HCT116 (cell line): ENCODE measurements at regions not wholly inside any gene's neighbourhood (a gene's known extent, or its start where the extent isn't known, plus 50 kb on each side); places are given as distances from the start of the nearest gene placed in this dataset.

Experiments used
- ATAC-seq: fragments of 200-7000 bp; cut with Tn5 transposase; 2 replicates; pipeline ENCODE4 v1.9.1; 2020; ENCODE audit warnings: mild to moderate bottlenecking, moderate library complexity
- BruUV-seq: library from RNA; stranded (reverse); fragments of 400-500 nt; replicated peaks from 2 replicates; lab custom pipeline; 2021; lab: Mats Ljungman, UMichigan
- CTCF ChIA-PET: fragments of 300-600 bp; sonication (Branson Sonifier 250); formaldehyde crosslinking; loops from one replicate; lab custom pipeline; 2021; ENCODE audit warnings: antibody characterized with exemption; lab: Charles Lee
- POLR2A ChIA-PET: fragments of 300-600, 350-600 bp; sonication (Branson Sonifier 250); formaldehyde crosslinking; loops from one replicate; lab custom pipeline; 2021; ENCODE audit warnings: antibody characterized with exemption; lab: Charles Lee
- RAD21 ChIA-PET, 2 experiments: fragments of 300-600 bp; sonication (Branson Sonifier 250); formaldehyde crosslinking; loops; one replicate each; lab custom pipeline; 2023; ENCODE audit warnings: low total read pairs in 2 of 2; ENCODE audit not compliant: uncharacterized antibody in 2 of 2, unreplicated experiment in 2 of 2, low non-redundant PET in 1 of 2; lab: Charles Lee
- DNase-seq: peaks from one replicate; pipeline ENCODE4 v3.0.0-alpha.2; 2010; ENCODE audit warnings: low read depth, low spot score
- H2AFZ ChIP-seq: fragments of 200-600 bp; shearing (Covaris generic), sonication (generic); 2 replicates; pipeline ENCODE4 v1.6.1; 2017; ENCODE audit warnings: low read depth, mixed run types, mixed read lengths, antibody characterized with exemption, low read length; ENCODE audit not compliant: poor library complexity, severe bottlenecking
- H3K27ac ChIP-seq: 2 replicates; pipeline ENCODE4 v1.5.1; 2012; ENCODE audit warnings: low read depth, low read length
- H3K27me3 ChIP-seq: fragments of 200-600 bp; sonication (generic); 2 replicates; pipeline ENCODE4 v1.6.1; 2016; ENCODE audit warnings: mixed run types, low read length, mixed read lengths; ENCODE audit not compliant: insufficient read depth
- H3K36me3 ChIP-seq, 2 experiments: fragments of 200-500 bp in 1 of 2; fragments of 200-600 bp in 1 of 2; sonication (Bioruptor generic) in 1 of 2; sonication (generic) in 1 of 2; 2 replicates each; pipeline versions ENCODE4 v1.5.1 to v1.6.1; 2014 to 2016; ENCODE audit warnings: low read length in 2 of 2, inconsistent platforms in 1 of 2, mixed read lengths in 1 of 2, mixed run types in 1 of 2; ENCODE audit not compliant: insufficient read depth in 2 of 2, control insufficient read depth in 1 of 2
- H3K4me1 ChIP-seq, 2 experiments: fragments of 200-600 bp in 1 of 2; sonication (generic) in 1 of 2; 2 replicates each; pipeline versions ENCODE4 v1.5.1 to v1.6.1; 2012 to 2017; ENCODE audit warnings: low read length in 2 of 2, inconsistent platforms in 1 of 2, mild to moderate bottlenecking in 1 of 2, mixed read lengths in 1 of 2, mixed run types in 1 of 2, moderate library complexity in 1 of 2; ENCODE audit not compliant: insufficient read depth in 2 of 2, control insufficient read depth in 1 of 2
- H3K4me2 ChIP-seq: fragments of 200-600 bp; sonication (generic); 2 replicates; pipeline ENCODE4 v1.6.1; 2017; ENCODE audit warnings: mixed run types, low read length, mixed read lengths
- H3K4me3 ChIP-seq, 2 experiments: fragments of 200-600 bp in 1 of 2; sonication (generic) in 1 of 2; replicated peaks in 1 of 2; 2 replicates each; pipeline ENCODE4 v1.5.1; 2011 to 2016; ENCODE audit warnings: low read length in 2 of 2, control low read depth in 1 of 2, low read depth in 1 of 2, mild to moderate bottlenecking in 1 of 2, mixed read lengths in 1 of 2, mixed run types in 1 of 2
- H3K79me2 ChIP-seq: fragments of 200-600 bp; sonication (generic); 2 replicates; pipeline ENCODE4 v1.6.1; 2017; ENCODE audit warnings: mild to moderate bottlenecking, mixed run types, low read length, moderate library complexity, mixed read lengths; ENCODE audit not compliant: insufficient read depth
- H3K9ac ChIP-seq: fragments of 200-600 bp; sonication (generic); 2 replicates; pipeline ENCODE4 v1.6.1; 2016; ENCODE audit warnings: low read length, mixed read lengths
- H3K9me2 ChIP-seq: fragments of 200-600 bp; sonication (generic), shearing (Covaris generic); 2 replicates; pipeline ENCODE4 v1.6.1; 2017; ENCODE audit warnings: mixed run types, mild to moderate bottlenecking, moderate library complexity; ENCODE audit not compliant: insufficient read depth
- H3K9me3 ChIP-seq, 2 experiments: fragments of 200-500 bp in 1 of 2; fragments of 200-600 bp in 1 of 2; sonication (Bioruptor generic) in 1 of 2; sonication (generic) in 1 of 2; 2 replicates each; pipeline ENCODE4 v1.6.1; 2014 to 2017; ENCODE audit warnings: low read length in 2 of 2, mixed read lengths in 2 of 2, inconsistent platforms in 1 of 2, low read depth in 1 of 2, mild to moderate bottlenecking in 1 of 2, mixed run types in 1 of 2, moderate library complexity in 1 of 2; ENCODE audit not compliant: control insufficient read depth in 1 of 2, insufficient read depth in 1 of 2
- H4K20me1 ChIP-seq: fragments of 200-600 bp; sonication (generic), shearing (Covaris generic); 2 replicates; pipeline ENCODE4 v1.6.1; 2017; ENCODE audit warnings: mixed run types, mild to moderate bottlenecking, moderate library complexity; ENCODE audit not compliant: insufficient read depth
- ATF3 ChIP-seq: IDR thresholded peaks from 2 replicates; pipeline ENCODE4 v1.6.1; 2012
- CBX3 ChIP-seq: IDR thresholded peaks from 2 replicates; pipeline ENCODE4 v1.6.1; 2012; ENCODE audit warnings: low read depth
- CEBPB ChIP-seq: IDR thresholded peaks from 2 replicates; pipeline ENCODE4 v1.6.1; 2012; ENCODE audit warnings: low read depth
- CTCF ChIP-seq, 3 experiments: fragments of 200-600 bp in 1 of 3; sonication (generic) in 1 of 3; IDR thresholded peaks in 2 of 3; conservative IDR thresholded peaks in 1 of 3; 2 replicates each; pipeline ENCODE4 v1.5.1; 2012 to 2017; ENCODE audit warnings: low read depth in 2 of 3, low read length in 2 of 3, antibody characterized with exemption in 1 of 3, borderline replicate concordance in 1 of 3, control low read depth in 1 of 3, mild to moderate bottlenecking in 1 of 3, mixed read lengths in 1 of 3, mixed run types in 1 of 3, moderate library complexity in 1 of 3; ENCODE audit not compliant: insufficient read depth in 1 of 3
- ELF1 ChIP-seq: IDR thresholded peaks from 2 replicates; pipeline ENCODE4 v1.6.1; 2012; ENCODE audit warnings: low read depth, borderline replicate concordance
- EZH2 ChIP-seq: fragments of 200-600 bp; sonication (generic); IDR thresholded peaks from 2 replicates; pipeline ENCODE4 v1.6.1; 2017; ENCODE audit warnings: antibody characterized with exemption, mixed run types
- EZH2phosphoT487 ChIP-seq: fragments of 200-600 bp; IDR thresholded peaks from 2 replicates; pipeline ENCODE4 v1.6.1; 2018; ENCODE audit warnings: antibody characterized with exemption, borderline replicate concordance
- JUND ChIP-seq: IDR thresholded peaks from 2 replicates; pipeline ENCODE4 v1.6.1; 2012
- MAX ChIP-seq: IDR thresholded peaks from 2 replicates; pipeline ENCODE4 v1.6.1; 2012
- POLR2A ChIP-seq: IDR thresholded peaks from 2 replicates; pipeline ENCODE4 v1.7.0; 2011; ENCODE audit warnings: borderline replicate concordance; ENCODE audit not compliant: insufficient read depth, insufficient read length; ENCODE audit errors: extremely low read depth
- POLR2AphosphoS5 ChIP-seq: IDR thresholded peaks from 2 replicates; pipeline ENCODE4 v1.6.1; 2011; ENCODE audit warnings: mild to moderate bottlenecking, low read depth, low read length, moderate library complexity
- RAD21 ChIP-seq: IDR thresholded peaks from 2 replicates; pipeline ENCODE4 v1.6.1; 2012; ENCODE audit warnings: low read depth, mild to moderate bottlenecking
- SIN3A ChIP-seq: IDR thresholded peaks from 2 replicates; pipeline ENCODE4 v1.6.1; 2012; ENCODE audit warnings: low read depth
- SP1 ChIP-seq: IDR thresholded peaks from 2 replicates; pipeline ENCODE4 v1.6.1; 2012; ENCODE audit warnings: low read depth
- SRF ChIP-seq: IDR thresholded peaks from 2 replicates; pipeline ENCODE4 v1.6.1; 2012; ENCODE audit warnings: low read depth
- TCF7L2 ChIP-seq: IDR thresholded peaks from 2 replicates; pipeline ENCODE4 v1.7.0; 2011; ENCODE audit warnings: borderline replicate concordance, inconsistent platforms; ENCODE audit not compliant: insufficient read depth, insufficient read length; ENCODE audit errors: extremely low read depth
- YY1 ChIP-seq: IDR thresholded peaks from 2 replicates; pipeline ENCODE4 v1.6.1; 2011; ENCODE audit warnings: low read length, low read depth, moderate library complexity, mild to moderate bottlenecking; ENCODE audit not compliant: insufficient replicate concordance; ENCODE audit errors: extremely low read depth
- ZFX ChIP-seq: fragments of 450-650 bp; IDR thresholded peaks from 2 replicates; pipeline ENCODE4 v1.6.1; 2017
- intact Hi-C: fragments of 100-400 bp; cut with micrococcal nuclease; formaldehyde crosslinking; loops from 2 replicates; pipeline ENCODE4 v1.10.0; 2022

GRCh38 chr12:30422844-30423243, 272.8 kb downstream of the IPO8 start:
- no peak overlapping the region for H3K4me3 ChIP-seq
- no peak overlapping the region for H2AFZ ChIP-seq
- no peak overlapping the region for H3K27ac ChIP-seq
- H3K4me1 ChIP-seq = peaks cover 0 to 13% of the 10 kb centered on the region in 2 experiments; a peak in 2 of 4 replicates
- H3K9ac ChIP-seq = no peak overlapping the region
- intact Hi-C loops = no loop called here
- H3K79me2 ChIP-seq = no peaks in the 10 kb centered on the region
- DNase-seq = no peak
- ChIA-PET POLR2A (no interaction called here), RAD21 (no interaction called here), CTCF (no interaction called here)
- H3K27me3 ChIP-seq = no peaks in the 10 kb centered on the region
- H3K9me2 ChIP-seq = no peaks in the 10 kb centered on the region
- H3K36me3 ChIP-seq = no peaks in the 10 kb centered on the region
- no peaks in the 10 kb centered on the region for H4K20me1 ChIP-seq
- H3K9me3 ChIP-seq = no peaks in the 10 kb centered on the region; a peak in 1 of 4 replicates
- no peak for ATAC-seq
- BruUV-seq = no TSS peak
- TF ChIP-seq EZH2 (no peak), POLR2AphosphoS5 (no peak), SRF (no peak), ATF3 (no peak), SP1 (no peak), ELF1 (no peak), CEBPB (no peak), YY1 (no peak), ZFX (no peak), EZH2phosphoT487 (no peak), JUND (no peak), CBX3 (no peak), POLR2A (no peak)
- H3K4me2 ChIP-seq = no peak overlapping the region

- Histone ChIP-seq H3K36me3 (no peaks in the 10 kb centered on the region), H3K9ac (no peak overlapping the region), H3K4me3 (no peak overlapping the region), H3K27ac (no peak overlapping the region), H4K20me1 (no peaks in the 10 kb centered on the region), H3K79me2 (no peaks in the 10 kb centered on the region), H3K4me1 (peaks cover 0 to 19% of the 10 kb centered on the region in 2 experiments; a peak in 2 of 4 replicates), H3K4me2 (peak overlapping the region; percentile 22; the same call in 1 of the 2 replicates), H2AFZ (no peak overlapping the region), H3K27me3 (no peaks in the 10 kb centered on the region), H3K9me3 (no peaks in the 10 kb centered on the region; a peak in 1 of 4 replicates), H3K9me2 (no peaks in the 10 kb centered on the region)
- POLR2A ChIA-PET = no interaction called here
- intact Hi-C loops = no loop called here
- CTCF ChIA-PET = no interaction called here
- DNase-seq (no peak), ATAC-seq (no peak)
- RAD21 ChIA-PET = no interaction called here
- no TSS peak for BruUV-seq
- TF ChIP-seq ATF3 = no peak
- TF ChIP-seq SRF = no peak
- TF ChIP-seq POLR2A = no peak
- no peak for TF ChIP-seq CBX3
- TF ChIP-seq SIN3A = no peak
- no peak for TF ChIP-seq POLR2AphosphoS5
- TF ChIP-seq TCF7L2 = no peak
- no peak for TF ChIP-seq CEBPB
- no peak for TF ChIP-seq MAX
- TF ChIP-seq CTCF (IDR thresholded peaks at IDR 0.05 in 2 of 3, conservative IDR thresholded peaks at IDR 0.05 in 1 of 3; ENCODE audit: borderline replicate concordance in 1 of 3, insufficient read depth in 1 of 3, low read depth in 2 of 3, low read length in 2 of 3) = no peak
- no peak for TF ChIP-seq ZFX
- no peak for TF ChIP-seq JUND
- TF ChIP-seq RAD21 = no peak
Observed at GRCh38 chr12:30420561-30420960, 275.1 kb downstream of the IPO8 start.
